ENCODE measurements at regions not wholly inside any gene's neighbourhood (a gene's known extent, or its start where the extent isn't known, plus 50 kb on each side); places are given as distances from the start of the nearest gene placed in this dataset.

GRCh38 chr3:148459931-148460513 lies 237.7 kb upstream of the AGTR1 start:
- TF ChIP-seq, protein P1, sequence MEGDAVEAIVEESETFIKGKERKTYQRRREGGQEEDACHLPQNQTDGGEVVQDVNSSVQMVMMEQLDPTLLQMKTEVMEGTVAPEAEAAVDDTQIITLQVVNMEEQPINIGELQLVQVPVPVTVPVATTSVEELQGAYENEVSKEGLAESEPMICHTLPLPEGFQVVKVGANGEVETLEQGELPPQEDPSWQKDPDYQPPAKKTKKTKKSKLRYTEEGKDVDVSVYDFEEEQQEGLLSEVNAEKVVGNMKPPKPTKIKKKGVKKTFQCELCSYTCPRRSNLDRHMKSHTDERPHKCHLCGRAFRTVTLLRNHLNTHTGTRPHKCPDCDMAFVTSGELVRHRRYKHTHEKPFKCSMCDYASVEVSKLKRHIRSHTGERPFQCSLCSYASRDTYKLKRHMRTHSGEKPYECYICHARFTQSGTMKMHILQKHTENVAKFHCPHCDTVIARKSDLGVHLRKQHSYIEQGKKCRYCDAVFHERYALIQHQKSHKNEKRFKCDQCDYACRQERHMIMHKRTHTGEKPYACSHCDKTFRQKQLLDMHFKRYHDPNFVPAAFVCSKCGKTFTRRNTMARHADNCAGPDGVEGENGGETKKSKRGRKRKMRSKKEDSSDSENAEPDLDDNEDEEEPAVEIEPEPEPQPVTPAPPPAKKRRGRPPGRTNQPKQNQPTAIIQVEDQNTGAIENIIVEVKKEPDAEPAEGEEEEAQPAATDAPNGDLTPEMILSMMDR (IDR thresholded peaks at IDR 0.05; ENCODE audit: insufficient read depth, low read depth, low read length, missing control alignments): no peak
- DNase-seq (ENCODE audit: low read depth): peak; percentile 17
- no peak overlapping the region for H3K4me3 ChIP-seq (ENCODE audit: low read depth, low read length)

DNA sequence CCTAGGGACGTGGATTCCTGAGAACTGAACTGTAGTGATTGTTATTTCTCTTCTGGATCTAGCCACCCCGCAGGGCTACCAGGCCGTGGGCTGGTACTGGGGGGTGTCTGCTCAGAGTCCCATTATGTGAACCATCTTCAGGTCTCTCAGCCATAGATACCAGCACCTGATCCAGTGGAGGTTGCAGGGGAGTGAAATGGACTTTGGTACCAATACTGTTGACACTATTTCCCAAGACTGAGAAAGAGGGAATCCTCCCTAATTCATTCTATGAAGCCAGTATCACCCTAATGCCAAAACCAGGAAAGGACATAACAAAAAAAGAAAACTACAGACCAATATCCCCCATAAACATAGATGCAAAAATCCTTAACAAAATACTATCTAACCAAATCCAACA lies 237.0 kb upstream of the AGTR1 start:
- no peak for DNase-seq (ENCODE audit: low read depth)
- TF ChIP-seq, protein P1 (IDR thresholded peaks at IDR 0.05; ENCODE audit: insufficient read depth, low read depth, low read length, missing control alignments): no peak
- H3K4me3 ChIP-seq (ENCODE audit: low read depth, low read length): no peak overlapping the region

DNA sequence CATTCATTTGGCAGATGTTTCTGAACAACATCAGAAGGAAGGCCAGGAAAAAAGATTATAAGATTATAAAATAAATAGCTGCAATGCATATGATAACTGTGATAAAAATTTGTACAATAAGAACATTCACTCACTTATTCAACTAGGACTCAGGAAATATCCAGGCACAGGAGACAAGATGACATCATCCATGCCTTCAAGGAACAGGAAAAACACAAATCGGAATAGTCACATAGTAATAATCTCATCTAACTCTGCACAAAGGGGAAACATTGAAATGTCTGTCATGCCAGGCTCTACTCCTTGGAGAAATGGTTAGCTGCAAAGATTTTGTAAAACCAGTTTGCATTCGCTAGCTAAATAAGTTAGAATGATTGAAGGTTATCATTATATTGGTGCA lies 233.5 kb upstream of the AGTR1 start:
- TF ChIP-seq, protein P1 (IDR thresholded peaks at IDR 0.05; ENCODE audit: insufficient read depth, low read depth, low read length, missing control alignments): no peak
- no peak for DNase-seq (ENCODE audit: low read depth)
- no peak overlapping the region for H3K4me3 ChIP-seq (ENCODE audit: low read depth, low read length)

GRCh38 chr3:148466143-148466542 lies 231.6 kb upstream of the AGTR1 start:
- TF ChIP-seq, protein P1 (IDR thresholded peaks at IDR 0.05; ENCODE audit: insufficient read depth, low read depth, low read length, missing control alignments): no peak
- no peak overlapping the region for H3K4me3 ChIP-seq (ENCODE audit: low read depth, low read length)
- no peak for DNase-seq (ENCODE audit: low read depth)

- H3K4me3 ChIP-seq (ENCODE audit: low read depth, low read length): no peak overlapping the region
- TF ChIP-seq, protein P1 (IDR thresholded peaks at IDR 0.05; ENCODE audit: insufficient read depth, low read depth, low read length, missing control alignments): no peak
- DNase-seq (ENCODE audit: low read depth): no peak
These were observed 230.5 kb upstream of the AGTR1 start for GRCh38 chr3:148466980-148467740.

DNA sequence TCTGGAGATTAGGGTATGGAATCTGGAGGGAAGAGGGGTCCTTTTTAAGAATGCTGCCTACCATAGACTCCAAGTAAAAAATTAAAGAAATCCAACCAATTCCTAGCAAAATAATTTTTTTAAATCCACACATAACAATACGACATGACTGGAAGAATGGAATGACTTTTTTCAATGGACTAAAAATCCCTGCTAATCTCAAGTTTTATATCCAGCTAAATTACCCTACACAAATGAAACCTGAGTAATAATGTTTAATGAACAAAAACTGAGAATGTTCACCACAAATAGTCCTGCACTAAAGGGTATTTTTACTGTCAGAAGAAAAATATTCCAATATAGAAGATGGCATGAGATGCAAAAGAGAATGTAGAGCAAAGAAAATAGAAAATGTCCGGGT lies 220.3 kb upstream of the AGTR1 start:
- H3K4me3 ChIP-seq (ENCODE audit: low read depth, low read length): no peak overlapping the region
- TF ChIP-seq, protein P1 (IDR thresholded peaks at IDR 0.05; ENCODE audit: insufficient read depth, low read depth, low read length, missing control alignments): no peak
- no peak for DNase-seq (ENCODE audit: low read depth)

Measured in GM12865 (cell line).